Neural progenitor cell (in vitro differentiated cells): ENCODE measurements at regions not wholly inside any gene's neighbourhood (a gene's known extent, or its start where the extent isn't known, plus 50 kb on each side); places are given as distances from the start of the nearest gene placed in this dataset.
A peak's percentile ranks its signal among the peaks of the same experiment; 100 is the strongest.

Experiments used
- DNase-seq: peaks from one replicate; pipeline ENCODE4 v3.0.0-alpha.2; 2016; ENCODE audit warnings: low spot score
- H2AFZ ChIP-seq: fragments of 200-600 bp; sonication (generic); replicated peaks from 2 replicates; pipeline ENCODE4 v1.6.1; 2016; ENCODE audit warnings: antibody characterized with exemption
- H3F3A ChIP-seq: fragments of 200-600 bp; sonication (generic); 2 replicates; pipeline ENCODE4 v1.6.1; 2016; ENCODE audit warnings: antibody characterized with exemption, low read depth
- H3K27ac ChIP-seq: fragments of 200-600 bp; sonication (generic); 2 replicates; pipeline ENCODE4 v1.5.1; 2016; ENCODE audit warnings: mild to moderate bottlenecking
- H3K27me3 ChIP-seq: fragments of 200-600 bp; sonication (generic); 2 replicates; pipeline ENCODE4 v1.6.1; 2016; ENCODE audit warnings: mild to moderate bottlenecking, moderate library complexity
- H3K36me3 ChIP-seq: fragments of 200-600 bp; sonication (generic); 2 replicates; pipeline ENCODE4 v1.5.1; 2016
- H3K4me1 ChIP-seq: fragments of 200-600 bp; sonication (generic); 2 replicates; pipeline ENCODE4 v1.6.1; 2016; ENCODE audit warnings: mixed run types
- H3K4me2 ChIP-seq: fragments of 200-600 bp; sonication (generic); 2 replicates; pipeline ENCODE4 v1.6.1; 2016
- H3K4me3 ChIP-seq: fragments of 200-600 bp; sonication (generic); 2 replicates; pipeline ENCODE4 v1.5.1; 2016
- H3K79me2 ChIP-seq: fragments of 200-600 bp; sonication (generic); 2 replicates; pipeline ENCODE4 v1.6.1; 2016; ENCODE audit warnings: low read depth
- H3K9ac ChIP-seq: fragments of 200-600 bp; sonication (generic); 2 replicates; pipeline ENCODE4 v1.6.1; 2016
- H3K9me3 ChIP-seq: fragments of 200-600 bp; sonication (generic); 2 replicates; pipeline ENCODE4 v1.5.1; 2016; ENCODE audit warnings: low read depth
- H4K20me1 ChIP-seq: fragments of 200-600 bp; sonication (generic); 2 replicates; pipeline ENCODE4 v1.6.1; 2016; ENCODE audit warnings: low read depth
- H3K27ac Mint-ChIP-seq: 3 replicates; pipeline ENCODE4 v1.8.0; 2021; ENCODE audit warnings: mixed read lengths
- H3K27me3 Mint-ChIP-seq: 2 replicates; pipeline ENCODE4 v1.8.0; 2022; ENCODE audit warnings: low read depth, mild to moderate bottlenecking, inconsistent platforms, moderate library complexity, mixed read lengths; ENCODE audit not compliant: insufficient read depth
- H3K36me3 Mint-ChIP-seq: 3 replicates; pipeline ENCODE4 v1.8.0; 2021; ENCODE audit warnings: mixed read lengths
- H3K4me1 Mint-ChIP-seq: 3 replicates; pipeline ENCODE4 v1.8.0; 2021; ENCODE audit warnings: mixed read lengths
- H3K4me3 Mint-ChIP-seq: 3 replicates; pipeline ENCODE4 v1.8.0; 2021; ENCODE audit warnings: mild to moderate bottlenecking, moderate library complexity, mixed read lengths
- H3K9me3 Mint-ChIP-seq: 3 replicates; pipeline ENCODE4 v1.8.0; 2020; ENCODE audit warnings: mixed read lengths
- EZH2 ChIP-seq: fragments of 200-600 bp; sonication (generic); IDR thresholded peaks from 2 replicates; pipeline ENCODE4 v1.6.1; 2017; ENCODE audit warnings: antibody characterized with exemption, mild to moderate bottlenecking, moderate library complexity
- EZH2phosphoT487 ChIP-seq: fragments of 200-600 bp; sonication (generic); IDR thresholded peaks from 2 replicates; pipeline ENCODE4 v1.6.1; 2017; ENCODE audit warnings: antibody characterized with exemption
- TF ChIP-seq, protein P1 (sequence below): fragments of 200-600 bp; sonication (generic); IDR thresholded peaks from 2 replicates; pipeline ENCODE4 v1.5.1; 2017; ENCODE audit warnings: antibody characterized with exemption, mild to moderate bottlenecking

DNA sequence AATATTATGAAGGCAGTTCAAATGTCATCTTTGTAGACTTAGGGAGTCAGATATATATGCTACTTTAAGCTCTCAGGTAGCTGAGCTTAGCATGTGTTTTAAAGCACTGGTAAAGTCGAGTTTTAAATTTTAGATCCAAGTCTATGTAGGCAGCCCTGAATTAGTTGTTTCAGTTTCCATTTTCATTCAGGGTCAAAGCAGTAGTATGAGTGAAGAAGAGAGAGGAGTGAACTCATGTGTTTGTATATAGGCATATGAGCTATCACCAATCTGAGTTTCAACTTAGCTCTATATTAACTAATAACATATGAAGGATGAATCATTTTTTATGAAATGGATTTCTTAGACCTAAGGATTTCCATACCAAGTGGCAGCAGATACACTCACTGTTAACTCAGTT is 1353.4 kb downstream of the FSTL5 start:
- no peak for DNase-seq
- H3K27me3 Mint-ChIP-seq, result no peaks in the 10 kb centered on the region

DNA sequence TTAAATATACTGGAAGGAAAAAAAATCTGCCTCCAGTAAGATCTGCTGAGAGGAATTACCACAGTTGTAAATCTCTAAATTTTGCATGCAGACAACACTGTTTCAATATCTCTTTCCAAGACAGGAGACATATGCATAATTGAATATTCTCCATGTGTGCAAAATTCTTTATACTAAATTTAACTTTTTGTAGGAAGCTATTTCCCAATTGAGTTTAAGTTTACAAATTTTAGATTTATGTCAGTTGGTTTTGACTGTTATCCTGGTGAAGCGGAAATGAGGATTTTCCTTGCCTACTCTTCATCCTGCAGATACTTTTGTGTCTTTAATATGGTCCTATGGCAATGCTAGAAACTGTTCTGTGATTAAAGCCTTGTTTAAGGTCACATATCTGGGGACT is 1352.9 kb downstream of the FSTL5 start:
- no peaks in the 10 kb centered on the region for H3K36me3 ChIP-seq
- H3K9ac ChIP-seq, result no peak overlapping the region
- H3F3A ChIP-seq, result no peaks in the 10 kb centered on the region
- H4K20me1 ChIP-seq, result no peaks in the 10 kb centered on the region
- no peaks in the 10 kb centered on the region for H3K79me2 ChIP-seq
- H2AFZ ChIP-seq, result no peak overlapping the region
- no peaks in the 10 kb centered on the region for H3K4me1 ChIP-seq
- no peaks in the 10 kb centered on the region for H3K9me3 Mint-ChIP-seq
- H3K27ac Mint-ChIP-seq, result no peak overlapping the region
- no peaks in the 10 kb centered on the region for H3K9me3 ChIP-seq
- no peaks in the 10 kb centered on the region for H3K27me3 ChIP-seq
- H3K4me3 ChIP-seq, result no peak overlapping the region
- no peak for DNase-seq
- TF ChIP-seq EZH2phosphoT487 (no peak), EZH2 (no peak)
- TF ChIP-seq, protein P1, sequence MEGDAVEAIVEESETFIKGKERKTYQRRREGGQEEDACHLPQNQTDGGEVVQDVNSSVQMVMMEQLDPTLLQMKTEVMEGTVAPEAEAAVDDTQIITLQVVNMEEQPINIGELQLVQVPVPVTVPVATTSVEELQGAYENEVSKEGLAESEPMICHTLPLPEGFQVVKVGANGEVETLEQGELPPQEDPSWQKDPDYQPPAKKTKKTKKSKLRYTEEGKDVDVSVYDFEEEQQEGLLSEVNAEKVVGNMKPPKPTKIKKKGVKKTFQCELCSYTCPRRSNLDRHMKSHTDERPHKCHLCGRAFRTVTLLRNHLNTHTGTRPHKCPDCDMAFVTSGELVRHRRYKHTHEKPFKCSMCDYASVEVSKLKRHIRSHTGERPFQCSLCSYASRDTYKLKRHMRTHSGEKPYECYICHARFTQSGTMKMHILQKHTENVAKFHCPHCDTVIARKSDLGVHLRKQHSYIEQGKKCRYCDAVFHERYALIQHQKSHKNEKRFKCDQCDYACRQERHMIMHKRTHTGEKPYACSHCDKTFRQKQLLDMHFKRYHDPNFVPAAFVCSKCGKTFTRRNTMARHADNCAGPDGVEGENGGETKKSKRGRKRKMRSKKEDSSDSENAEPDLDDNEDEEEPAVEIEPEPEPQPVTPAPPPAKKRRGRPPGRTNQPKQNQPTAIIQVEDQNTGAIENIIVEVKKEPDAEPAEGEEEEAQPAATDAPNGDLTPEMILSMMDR, result no peak
- H3K27ac ChIP-seq, result no peak overlapping the region
- H3K4me2 ChIP-seq, result no peak overlapping the region
- H3K36me3 Mint-ChIP-seq, result no peaks in the 10 kb centered on the region
- no peaks in the 10 kb centered on the region for H3K27me3 Mint-ChIP-seq
- H3K4me1 Mint-ChIP-seq, result no peaks in the 10 kb centered on the region
- no peak overlapping the region for H3K4me3 Mint-ChIP-seq

More for the DNA sequence above, 1353.4 kb downstream of the FSTL5 start:
- no peaks in the 10 kb centered on the region for H3K4me1 Mint-ChIP-seq
- H3K4me1 ChIP-seq, result no peaks in the 10 kb centered on the region
- H2AFZ ChIP-seq, result no peak overlapping the region
- H3K27ac Mint-ChIP-seq, result no peak overlapping the region
- no peak overlapping the region for H3K27ac ChIP-seq
- no peaks in the 10 kb centered on the region for H3K9me3 ChIP-seq
- no peaks in the 10 kb centered on the region for H3K9me3 Mint-ChIP-seq
- no peak overlapping the region for H3K4me2 ChIP-seq
- H3K36me3 ChIP-seq, result no peaks in the 10 kb centered on the region
- no peaks in the 10 kb centered on the region for H3F3A ChIP-seq
- no peaks in the 10 kb centered on the region for H3K36me3 Mint-ChIP-seq
- no peaks in the 10 kb centered on the region for H4K20me1 ChIP-seq
- no peaks in the 10 kb centered on the region for H3K27me3 ChIP-seq
- H3K4me3 ChIP-seq, result no peak overlapping the region
- no peak overlapping the region for H3K4me3 Mint-ChIP-seq
- H3K79me2 ChIP-seq, result no peaks in the 10 kb centered on the region
- TF ChIP-seq EZH2, result no peak
- TF ChIP-seq, protein P1, result no peak
- TF ChIP-seq EZH2phosphoT487, result no peak
- no peak overlapping the region for H3K9ac ChIP-seq

DNA sequence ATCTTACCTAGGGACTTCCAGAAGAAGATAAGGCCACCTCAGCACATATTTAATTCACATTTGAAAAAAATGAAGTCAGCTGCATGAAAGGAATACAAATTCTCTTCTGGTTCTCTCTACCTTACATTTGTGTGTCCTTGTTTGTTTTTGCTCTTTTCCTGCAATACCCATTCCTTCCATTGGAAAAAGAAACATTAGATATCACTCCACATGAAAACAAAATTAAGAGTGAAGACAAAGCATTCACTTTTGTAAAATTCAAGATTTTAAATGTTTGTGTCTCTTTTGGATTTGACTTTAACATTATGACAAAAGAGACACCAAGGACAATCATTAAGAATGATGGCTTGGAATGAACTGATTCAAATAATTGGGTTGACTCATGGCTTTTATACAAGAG is 1351.8 kb downstream of the FSTL5 start:
- Histone ChIP-seq H3K4me2 (no peak overlapping the region), H3K9me3 (no peaks in the 10 kb centered on the region), H4K20me1 (no peaks in the 10 kb centered on the region), H2AFZ (no peak overlapping the region), H3K9ac (no peak overlapping the region), H3F3A (no peaks in the 10 kb centered on the region), H3K27me3 (no peaks in the 10 kb centered on the region), H3K4me1 (no peaks in the 10 kb centered on the region), H3K36me3 (no peaks in the 10 kb centered on the region), H3K27ac (no peak overlapping the region), H3K79me2 (no peaks in the 10 kb centered on the region), H3K4me3 (no peak overlapping the region)
- TF ChIP-seq EZH2 (no peak), EZH2phosphoT487 (no peak)
- TF ChIP-seq, protein P1, result no peak
- no peaks in the 10 kb centered on the region for H3K36me3 Mint-ChIP-seq
- H3K4me3 Mint-ChIP-seq, result no peak overlapping the region
- H3K27ac Mint-ChIP-seq, result no peak overlapping the region
- DNase-seq, result no peak
- H3K27me3 Mint-ChIP-seq, result no peaks in the 10 kb centered on the region
- no peaks in the 10 kb centered on the region for H3K4me1 Mint-ChIP-seq
- H3K9me3 Mint-ChIP-seq, result no peaks in the 10 kb centered on the region

DNA sequence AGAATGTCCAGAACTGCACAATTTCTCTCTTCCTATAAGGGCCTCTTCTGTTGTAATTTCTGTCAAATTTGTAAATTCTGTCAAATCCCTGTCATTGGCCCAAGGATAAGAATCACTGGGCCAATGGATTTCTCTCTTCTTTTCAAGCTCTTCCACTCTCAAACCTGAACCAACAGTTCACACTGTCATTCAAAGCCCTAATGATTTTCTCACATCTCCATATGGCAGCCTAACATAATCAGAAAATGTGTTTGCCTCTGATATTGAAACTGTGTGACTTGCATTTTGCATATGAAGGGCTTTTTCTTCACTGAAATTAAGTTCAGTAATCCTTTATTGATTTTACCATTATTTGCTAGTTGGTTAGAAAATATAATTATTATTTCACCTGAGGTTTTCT is 1349.1 kb downstream of the FSTL5 start:
- H2AFZ ChIP-seq, result peak overlapping the region; percentile 18
- H3K9me3 ChIP-seq, result no peaks in the 10 kb centered on the region
- Mint-ChIP-seq H3K27me3 (no peaks in the 10 kb centered on the region), H3K36me3 (no peaks in the 10 kb centered on the region), H3K4me1 (no peaks in the 10 kb centered on the region), H3K27ac (no peak overlapping the region), H3K9me3 (no peaks in the 10 kb centered on the region), H3K4me3 (no peak overlapping the region)
- no peaks in the 10 kb centered on the region for H3K36me3 ChIP-seq
- no peak for DNase-seq
- H4K20me1 ChIP-seq, result no peaks in the 10 kb centered on the region
- no peaks in the 10 kb centered on the region for H3K79me2 ChIP-seq
- H3F3A ChIP-seq, result no peaks in the 10 kb centered on the region
- H3K27ac ChIP-seq, result no peak overlapping the region
- H3K27me3 ChIP-seq, result no peaks in the 10 kb centered on the region
- H3K4me2 ChIP-seq, result no peak overlapping the region
- no peak overlapping the region for H3K9ac ChIP-seq
- H3K4me3 ChIP-seq, result no peak overlapping the region
- TF ChIP-seq EZH2, result no peak
- TF ChIP-seq EZH2phosphoT487, result no peak
- TF ChIP-seq, protein P1, result no peak
- no peaks in the 10 kb centered on the region for H3K4me1 ChIP-seq
